ENCODE measurements at regions not wholly inside any gene's neighbourhood (a gene's known extent, or its start where the extent isn't known, plus 50 kb on each side); places are given as distances from the start of the nearest gene placed in this dataset.

GRCh38 chr11:87635001-87635400 is 540.2 kb downstream of the RAB38 start:
- TF ChIP-seq CTCF (conservative IDR thresholded peaks at IDR 0.05 in 1 of 2, IDR thresholded peaks at IDR 0.05 in 1 of 2; ENCODE audit: extremely low read depth in 1 of 2, insufficient read depth in 1 of 2, low read depth in 1 of 2, low read length in 2 of 2) (no peak), EZH2 (IDR thresholded peaks at IDR 0.05; ENCODE audit: borderline replicate concordance, low read length) (no peak)

Measured in mammary epithelial cell (primary cell).